ENCODE measurements at regions not wholly inside any gene's neighbourhood (a gene's known extent, or its start where the extent isn't known, plus 50 kb on each side); places are given as distances from the start of the nearest gene placed in this dataset.
"Not testable (repeated sequence)": the region's sequence is repeated elsewhere in the genome, so short reads cannot be mapped to it uniquely, and the experiment has no call there.

- no peak for DNase-seq
Observed at GRCh38 chr6:144786825-144787224, 501.7 kb downstream of the UTRN start.

- no peak for DNase-seq
Observed at GRCh38 chr6:144793744-144794143, 508.6 kb downstream of the UTRN start.

GRCh38 chr6:144795022-144795421 lies 509.9 kb downstream of the UTRN start:
- DNase-seq = not testable (repeated sequence)

- no peak for DNase-seq
Observed at GRCh38 chr6:144796070-144796469, 510.9 kb downstream of the UTRN start.

- no peak for DNase-seq
Observed at GRCh38 chr6:144797881-144798589, 512.9 kb downstream of the UTRN start.

- DNase-seq = no peak
Observed at GRCh38 chr6:144804246-144804790, 519.2 kb downstream of the UTRN start.

GRCh38 chr6:144805049-144805448 lies 519.9 kb downstream of the UTRN start:
- DNase-seq = no peak

- DNase-seq = no peak
Observed at GRCh38 chr6:144806222-144806621, 521.1 kb downstream of the UTRN start.

- DNase-seq = no peak
Observed at GRCh38 chr6:144809120-144809519, 524.0 kb downstream of the UTRN start.

- no peak for DNase-seq
Observed at GRCh38 chr6:144809969-144810368, 524.8 kb downstream of the UTRN start.

GRCh38 chr6:144811140-144811539 lies 526.0 kb downstream of the UTRN start:
- no peak for DNase-seq

- DNase-seq = no peak
Observed at GRCh38 chr6:144816936-144817335, 531.8 kb downstream of the UTRN start.

- DNase-seq = no peak
Observed at GRCh38 chr6:144820270-144820669, 535.1 kb downstream of the UTRN start.

GRCh38 chr6:144823131-144823530 lies 538.0 kb downstream of the UTRN start:
- no peak for DNase-seq

- DNase-seq = no peak
Observed at GRCh38 chr6:144824018-144824417, 538.9 kb downstream of the UTRN start.

- DNase-seq = no peak
Observed at GRCh38 chr6:144834426-144835038, 549.4 kb downstream of the UTRN start.

- no peak for DNase-seq
Observed at GRCh38 chr6:144835322-144835973, 550.3 kb downstream of the UTRN start.

- DNase-seq = no peak
Observed at GRCh38 chr6:144840619-144841018, 555.5 kb downstream of the UTRN start.

- no peak for DNase-seq
Observed at GRCh38 chr6:144843701-144844100, 558.6 kb downstream of the UTRN start.

- no peak for DNase-seq
Observed at GRCh38 chr6:144844596-144844995, 559.5 kb downstream of the UTRN start.

GRCh38 chr6:144845186-144845585 lies 560.1 kb downstream of the UTRN start:
- DNase-seq = no peak

- no peak for DNase-seq
Observed at GRCh38 chr6:144847916-144848315, 562.8 kb downstream of the UTRN start.

- no peak for DNase-seq
Observed at GRCh38 chr6:144849920-144850319, 564.8 kb downstream of the UTRN start.

GRCh38 chr6:144853603-144854002 lies 568.5 kb downstream of the UTRN start:
- DNase-seq = no peak

All from activated CD8-positive, alpha-beta memory T cell treated with anti-CD3 and anti-CD28 coated beads, Interleukin-2, amount 50 U/mL, for 48 hours (primary cell).